ENCODE measurements at regions not wholly inside any gene's neighbourhood (a gene's known extent, or its start where the extent isn't known, plus 50 kb on each side); places are given as distances from the start of the nearest gene placed in this dataset.

DNA sequence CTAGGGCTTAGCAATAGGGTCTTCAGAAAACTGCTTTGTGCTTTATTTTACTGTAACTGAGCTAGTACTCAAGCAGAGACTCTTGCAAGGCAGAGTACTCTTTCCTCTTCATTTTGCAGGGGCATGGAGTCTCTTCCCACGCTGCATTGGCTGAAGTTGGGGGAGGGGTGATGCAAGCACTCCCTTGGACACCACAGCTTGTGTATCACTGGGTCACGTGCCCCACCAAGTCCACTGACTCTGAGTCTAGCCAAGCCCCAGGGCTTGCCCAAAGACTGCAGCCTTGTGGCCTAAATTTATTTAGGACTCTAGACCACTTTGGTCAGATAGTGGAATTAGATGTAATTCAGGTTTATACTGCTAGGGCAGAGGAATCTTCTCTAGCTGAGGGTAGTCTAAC lies 1075.0 kb upstream of the ADGRB3 start:
- Histone ChIP-seq H3K4me3 (no peak overlapping the region), H3K4me1 (no peaks in the 10 kb centered on the region), H3K9me3 (no peaks in the 10 kb centered on the region), H3K36me3 (ENCODE audit: insufficient read depth in 1 of 2, low read depth in 1 of 2) (no peaks in the 10 kb centered on the region), H3K27ac (no peak overlapping the region), H3K27me3 (ENCODE audit: insufficient read depth in 3 of 3, low read length in 2 of 3) (no peaks in the 10 kb centered on the region)
- TF ChIP-seq, protein P1, sequence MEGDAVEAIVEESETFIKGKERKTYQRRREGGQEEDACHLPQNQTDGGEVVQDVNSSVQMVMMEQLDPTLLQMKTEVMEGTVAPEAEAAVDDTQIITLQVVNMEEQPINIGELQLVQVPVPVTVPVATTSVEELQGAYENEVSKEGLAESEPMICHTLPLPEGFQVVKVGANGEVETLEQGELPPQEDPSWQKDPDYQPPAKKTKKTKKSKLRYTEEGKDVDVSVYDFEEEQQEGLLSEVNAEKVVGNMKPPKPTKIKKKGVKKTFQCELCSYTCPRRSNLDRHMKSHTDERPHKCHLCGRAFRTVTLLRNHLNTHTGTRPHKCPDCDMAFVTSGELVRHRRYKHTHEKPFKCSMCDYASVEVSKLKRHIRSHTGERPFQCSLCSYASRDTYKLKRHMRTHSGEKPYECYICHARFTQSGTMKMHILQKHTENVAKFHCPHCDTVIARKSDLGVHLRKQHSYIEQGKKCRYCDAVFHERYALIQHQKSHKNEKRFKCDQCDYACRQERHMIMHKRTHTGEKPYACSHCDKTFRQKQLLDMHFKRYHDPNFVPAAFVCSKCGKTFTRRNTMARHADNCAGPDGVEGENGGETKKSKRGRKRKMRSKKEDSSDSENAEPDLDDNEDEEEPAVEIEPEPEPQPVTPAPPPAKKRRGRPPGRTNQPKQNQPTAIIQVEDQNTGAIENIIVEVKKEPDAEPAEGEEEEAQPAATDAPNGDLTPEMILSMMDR (IDR thresholded peaks at IDR 0.05) = no peak
- ATAC-seq (no peak), DNase-seq (no peak)
- intact Hi-C loops (cut with DNase I) = no loop called here
- WGBS, 3 donors = 61 to 77% (median 69%) methylated on average over 2 of the region's 2 CpGs

DNA sequence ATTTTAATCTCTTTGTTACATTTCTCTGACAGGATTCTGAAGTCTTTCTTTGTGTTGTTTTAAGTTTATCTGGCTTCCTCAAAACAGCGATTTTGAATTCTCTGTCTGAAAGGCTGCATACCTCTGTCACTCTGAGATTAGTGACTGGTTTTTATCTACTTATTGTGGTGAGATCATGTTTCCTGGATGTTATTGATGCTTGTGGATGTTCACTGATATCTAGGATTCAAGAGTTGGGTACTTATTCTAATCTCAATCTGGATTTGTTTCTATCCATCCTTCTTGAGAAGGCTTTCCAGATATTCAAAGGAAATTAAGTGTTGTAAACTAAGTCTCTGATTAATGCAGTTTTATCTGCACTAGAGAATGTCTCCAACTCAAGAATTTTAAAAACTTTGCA lies 1076.1 kb upstream of the ADGRB3 start:
- Histone ChIP-seq H3K4me3 (no peak overlapping the region), H3K27ac (no peak overlapping the region), H3K4me1 (no peaks in the 10 kb centered on the region), H3K9me3 (no peaks in the 10 kb centered on the region), H3K36me3 (ENCODE audit: insufficient read depth in 1 of 2, low read depth in 1 of 2) (no peaks in the 10 kb centered on the region), H3K27me3 (ENCODE audit: insufficient read depth in 3 of 3, low read length in 2 of 3) (no peaks in the 10 kb centered on the region)
- ATAC-seq = no peak
- TF ChIP-seq, protein P1 (IDR thresholded peaks at IDR 0.05) = no peak
- intact Hi-C loops (cut with DNase I) = no loop called here
- DNase-seq = no peak
- 83 to 85% (median 85%) methylated on average over 1 of the region's 1 CpG for WGBS, 3 donors

DNA sequence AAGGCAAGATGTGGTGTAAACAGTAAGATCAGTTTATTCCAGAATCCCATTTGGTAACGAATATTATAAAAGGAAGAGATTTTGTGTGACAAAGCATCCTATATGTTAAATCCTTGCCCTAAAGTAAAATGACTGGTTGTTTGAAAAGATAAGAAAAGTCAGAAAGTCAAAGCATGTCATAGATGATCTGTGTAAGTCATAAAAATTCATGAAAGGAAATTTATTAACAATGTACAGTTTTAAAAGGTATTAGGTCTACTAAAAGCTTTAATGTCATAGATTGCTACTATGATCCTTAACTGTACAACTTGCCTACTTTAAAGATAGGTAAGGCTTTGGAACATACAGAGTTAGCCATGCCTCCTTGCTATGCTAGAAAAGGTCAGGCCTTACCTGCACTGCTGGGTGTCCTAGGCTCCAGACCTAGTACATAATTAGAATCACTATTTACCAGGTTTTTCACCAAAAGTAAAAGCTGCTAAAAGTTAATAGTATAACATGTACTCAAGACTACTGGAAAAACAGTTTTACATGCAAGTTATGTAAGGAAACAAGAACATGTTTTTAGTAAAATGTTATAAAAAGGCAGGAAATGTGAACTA lies 1090.1 kb upstream of the ADGRB3 start:
- Histone ChIP-seq H3K4me1 (no peaks in the 10 kb centered on the region), H3K4me3 (no peak overlapping the region), H3K27ac (no peak overlapping the region), H3K36me3 (ENCODE audit: insufficient read depth in 1 of 2, low read depth in 1 of 2) (no peaks in the 10 kb centered on the region), H3K27me3 (ENCODE audit: insufficient read depth in 3 of 3, low read length in 2 of 3) (no peaks in the 10 kb centered on the region), H3K9me3 (peaks cover 3% of the 10 kb centered on the region)
- TF ChIP-seq, protein P1 (IDR thresholded peaks at IDR 0.05) = no peak
- ATAC-seq (no peak), DNase-seq (no peak)
- intact Hi-C loops (cut with DNase I) = no loop called here
- WGBS, 3 donors = 76 to 79% (median 77%) methylated on average over 1 of the region's 1 CpG

DNA sequence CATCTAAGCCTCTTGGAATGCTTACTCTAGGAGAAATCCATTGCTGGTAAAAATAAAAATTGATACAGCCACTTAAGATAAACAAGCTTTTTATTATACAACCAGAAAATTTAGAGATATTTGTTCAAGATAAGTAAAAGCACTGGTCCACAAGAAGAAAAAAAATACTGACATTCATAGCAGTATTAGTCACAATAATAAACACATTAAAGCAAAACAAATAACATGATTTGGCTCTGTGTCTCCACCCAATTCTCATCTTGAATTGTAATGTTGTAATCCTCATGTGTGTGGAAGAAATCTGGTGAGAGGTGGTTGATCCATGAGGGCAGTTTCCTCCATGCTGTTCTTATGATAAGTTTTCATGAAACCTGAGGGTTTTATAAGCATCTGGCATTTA lies 1093.5 kb upstream of the ADGRB3 start:
- no peak for ATAC-seq
- intact Hi-C loops (cut with DNase I) = no loop called here
- H3K27ac ChIP-seq = no peak overlapping the region
- H3K27me3 ChIP-seq (ENCODE audit: insufficient read depth in 3 of 3, low read length in 2 of 3) = no peaks in the 10 kb centered on the region
- H3K4me3 ChIP-seq = no peak overlapping the region
- no peaks in the 10 kb centered on the region for H3K36me3 ChIP-seq (ENCODE audit: insufficient read depth in 1 of 2, low read depth in 1 of 2)
- no peak for DNase-seq
- H3K4me1 ChIP-seq = no peaks in the 10 kb centered on the region
- no peaks in the 10 kb centered on the region for H3K9me3 ChIP-seq
- TF ChIP-seq, protein P1 (IDR thresholded peaks at IDR 0.05) = no peak

DNA sequence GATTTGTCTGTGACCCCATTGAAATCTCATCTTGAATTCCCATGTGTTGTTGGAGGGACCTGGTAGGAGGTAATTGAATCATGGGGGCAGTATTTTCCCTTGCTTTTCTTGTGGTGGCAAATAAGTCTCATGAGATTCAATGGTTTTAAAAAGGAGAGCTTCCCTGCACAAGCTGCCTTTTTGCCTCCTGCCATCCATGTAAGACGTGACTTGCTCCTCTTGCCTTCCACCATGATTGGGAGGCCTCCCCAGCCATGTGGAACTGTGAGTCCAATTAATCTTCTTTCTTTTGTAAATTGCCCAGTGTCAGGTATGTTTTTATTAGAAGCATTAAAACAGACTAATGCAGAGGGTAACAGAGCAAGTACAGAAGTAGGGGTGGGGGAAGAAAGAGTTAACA lies 1097.0 kb upstream of the ADGRB3 start:
- H3K27ac ChIP-seq = no peak overlapping the region
- WGBS, 3 donors = 52 to 68% (median 59%) methylated on average over 1 of the region's 1 CpG
- H3K27me3 ChIP-seq (ENCODE audit: insufficient read depth in 3 of 3, low read length in 2 of 3) = no peaks in the 10 kb centered on the region
- no peak overlapping the region for H3K4me3 ChIP-seq
- no peak for ATAC-seq
- no peaks in the 10 kb centered on the region for H3K36me3 ChIP-seq (ENCODE audit: insufficient read depth in 1 of 2, low read depth in 1 of 2)
- DNase-seq = no peak
- TF ChIP-seq, protein P1 (IDR thresholded peaks at IDR 0.05) = no peak
- no peaks in the 10 kb centered on the region for H3K9me3 ChIP-seq
- intact Hi-C loops (cut with DNase I) = no loop called here
- H3K4me1 ChIP-seq = no peaks in the 10 kb centered on the region
